Cerebellar nuclear complex (tissue), 1 donor: ENCODE measurements at regions not wholly inside any gene's neighbourhood (a gene's known extent, or its start where the extent isn't known, plus 50 kb on each side); places are given as distances from the start of the nearest gene placed in this dataset.
"Not testable (repeated sequence)": the region's sequence is repeated elsewhere in the genome, so short reads cannot be mapped to it uniquely, and the experiment has no call there.

Experiments used
- DNase-seq, 2 experiments: peaks; one replicate each; lab custom pipeline; 2025; lab: John Stamatoyannopoulos, UW

- no peak for DNase-seq
Observed at GRCh38 chr1:58062635-58063034, 483.9 kb downstream of the OMA1 start.

- no peak for DNase-seq
Observed at GRCh38 chr1:58060559-58061170, 485.9 kb downstream of the OMA1 start.

- DNase-seq = no peak
Observed at GRCh38 chr1:58059789-58060188, 486.7 kb downstream of the OMA1 start.

- no peak for DNase-seq
Observed at GRCh38 chr1:58058323-58058722, 488.2 kb downstream of the OMA1 start.

- no peak for DNase-seq
Observed at GRCh38 chr1:58057826-58058225, 488.7 kb downstream of the OMA1 start.

- not testable (repeated sequence) for DNase-seq
Observed at GRCh38 chr1:58051187-58051586, 495.3 kb downstream of the OMA1 start.

GRCh38 chr1:58047265-58047858 lies 499.2 kb downstream of the OMA1 start:
- no peak for DNase-seq

GRCh38 chr1:58045094-58045705 lies 501.3 kb downstream of the OMA1 start:
- no peak for DNase-seq

GRCh38 chr1:58041621-58042020 lies 504.9 kb downstream of the OMA1 start:
- DNase-seq = no peak

- no peak for DNase-seq
Observed at GRCh38 chr1:58038574-58038973, 508.0 kb downstream of the OMA1 start.

- DNase-seq = no peak
Observed at GRCh38 chr1:58035523-58035922, 511.0 kb downstream of the OMA1 start.

GRCh38 chr1:58033311-58033710 lies 513.2 kb downstream of the OMA1 start:
- DNase-seq = no peak

GRCh38 chr1:58032611-58033073 lies 513.9 kb downstream of the OMA1 start:
- DNase-seq = no peak

GRCh38 chr1:58031416-58031815 lies 515.1 kb downstream of the OMA1 start:
- DNase-seq = no peak

- DNase-seq = no peak
Observed at GRCh38 chr1:58030456-58030855, 516.1 kb downstream of the OMA1 start.

GRCh38 chr1:58017641-58018040 lies 528.9 kb downstream of the OMA1 start:
- DNase-seq = no peak

- DNase-seq = no peak
Observed at GRCh38 chr1:58013237-58013636, 533.3 kb downstream of the OMA1 start.

- no peak for DNase-seq
Observed at GRCh38 chr1:58011978-58012377, 534.5 kb downstream of the OMA1 start.

GRCh38 chr1:58006421-58007046 lies 540.0 kb downstream of the OMA1 start:
- DNase-seq = no peak

GRCh38 chr1:58005212-58005611 lies 541.3 kb downstream of the OMA1 start:
- DNase-seq = no peak

- DNase-seq = no peak
Observed at GRCh38 chr1:58003988-58004387, 542.5 kb downstream of the OMA1 start.

- no peak for DNase-seq
Observed at GRCh38 chr1:58003059-58003458, 543.5 kb downstream of the OMA1 start.

GRCh38 chr1:58000821-58001220 lies 545.7 kb downstream of the OMA1 start:
- no peak for DNase-seq
